Vagina (tissue), 2 donors: ENCODE measurements at regions not wholly inside any gene's neighbourhood (a gene's known extent, or its start where the extent isn't known, plus 50 kb on each side); places are given as distances from the start of the nearest gene placed in this dataset.

Source experiments
- DNase-seq, 2 donors: peaks; one replicate each; pipeline ENCODE4 v3.0.0-alpha.2; 2017; ENCODE audit errors: extremely low spot score in 2 of 2
- H3K27ac ChIP-seq: fragments of 200-600 bp; sonication (generic); one replicate; pipeline ENCODE4 v1.5.1; 2019
- H3K27me3 ChIP-seq: fragments of 200-600 bp; sonication (generic); one replicate; pipeline ENCODE4 v1.5.1; 2019
- H3K36me3 ChIP-seq, 2 donors: fragments of 200-600 bp; sonication (generic); one replicate each; pipeline ENCODE4 v1.5.1; 2017 to 2019
- H3K4me1 ChIP-seq: fragments of 200-600 bp; sonication (generic); one replicate; pipeline ENCODE4 v1.5.1; 2019
- H3K4me3 ChIP-seq, 2 donors: fragments of 200-600 bp; sonication (generic); 1 replicate in 1 of 2; 2 replicates in 1 of 2; pipeline ENCODE4 v1.5.1; 2016 to 2019
- H3K9me3 ChIP-seq: fragments of 200-600 bp; sonication (generic); one replicate; pipeline ENCODE4 v1.5.1; 2019
- POLR2A ChIP-seq, 2 donors: fragments of 450-650 bp; IDR thresholded peaks; one replicate each; pipeline ENCODE4 v1.6.1; 2017; ENCODE audit warnings: antibody characterized with exemption in 2 of 2, mild to moderate bottlenecking in 2 of 2, moderate library complexity in 2 of 2
- POLR2AphosphoS5 ChIP-seq, 2 donors: sonication (generic); formaldehyde crosslinking; IDR thresholded peaks; one replicate each; pipeline ENCODE4 v1.9.0; 2017; ENCODE audit warnings: antibody characterized with exemption in 2 of 2, mild to moderate bottlenecking in 2 of 2, low read depth in 1 of 2; ENCODE audit not compliant: insufficient read depth in 1 of 2
- intact Hi-C: fragments of 100-400 bp; cut with DNase I; formaldehyde crosslinking; loops from one replicate; pipeline ENCODE4 v1.15.1; 2023
- TF ChIP-seq, protein P1 (sequence below), 3 experiments: fragments of 450-650 bp in 2 of 3; fragments of 200-600 bp in 1 of 3; sonication (generic) in 1 of 3; IDR thresholded peaks; one replicate each; pipeline ENCODE4 v1.5.1; 2017 to 2019; ENCODE audit warnings: antibody characterized with exemption in 3 of 3, mild to moderate bottlenecking in 2 of 3, moderate library complexity in 2 of 3

DNA sequence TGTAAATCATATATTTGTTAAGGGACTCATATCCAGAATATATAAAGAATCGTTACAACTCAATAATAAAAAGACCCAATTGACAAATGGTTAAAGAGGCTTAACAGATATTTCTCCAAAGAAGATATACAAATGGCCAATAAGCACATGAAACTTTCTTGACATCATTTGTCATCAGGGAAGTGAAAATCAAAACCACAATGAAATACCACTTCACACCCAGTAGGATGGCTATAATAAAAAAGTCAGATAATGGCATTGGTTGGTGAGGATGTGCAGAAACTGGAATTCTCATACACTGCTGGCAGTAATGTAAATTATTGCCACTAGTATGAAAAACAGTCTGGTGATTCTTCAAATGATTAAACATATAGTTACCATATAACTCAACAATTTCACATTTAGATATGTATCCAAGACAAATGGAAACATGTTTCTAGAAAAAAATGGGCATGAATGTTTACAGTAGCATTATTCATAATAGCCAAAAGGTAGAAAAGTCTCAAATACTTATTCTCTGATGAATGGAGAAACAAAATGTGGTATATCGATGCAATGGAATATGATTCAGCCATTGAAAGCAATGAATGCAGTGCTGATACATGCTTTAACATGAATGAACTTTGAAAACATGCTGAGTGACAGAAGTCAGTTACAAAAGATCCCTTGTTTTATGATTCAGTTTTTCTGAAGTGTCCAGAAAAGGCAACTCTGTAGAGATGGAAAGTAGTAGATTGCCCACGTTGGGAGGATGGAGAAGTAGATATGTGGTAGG lies 304.6 kb upstream of the ZEB2 start:
- no peak overlapping the region for H3K4me3 ChIP-seq
- no peaks in the 10 kb centered on the region for H3K36me3 ChIP-seq
- no peak overlapping the region for H3K27ac ChIP-seq
- TF ChIP-seq, protein P1, sequence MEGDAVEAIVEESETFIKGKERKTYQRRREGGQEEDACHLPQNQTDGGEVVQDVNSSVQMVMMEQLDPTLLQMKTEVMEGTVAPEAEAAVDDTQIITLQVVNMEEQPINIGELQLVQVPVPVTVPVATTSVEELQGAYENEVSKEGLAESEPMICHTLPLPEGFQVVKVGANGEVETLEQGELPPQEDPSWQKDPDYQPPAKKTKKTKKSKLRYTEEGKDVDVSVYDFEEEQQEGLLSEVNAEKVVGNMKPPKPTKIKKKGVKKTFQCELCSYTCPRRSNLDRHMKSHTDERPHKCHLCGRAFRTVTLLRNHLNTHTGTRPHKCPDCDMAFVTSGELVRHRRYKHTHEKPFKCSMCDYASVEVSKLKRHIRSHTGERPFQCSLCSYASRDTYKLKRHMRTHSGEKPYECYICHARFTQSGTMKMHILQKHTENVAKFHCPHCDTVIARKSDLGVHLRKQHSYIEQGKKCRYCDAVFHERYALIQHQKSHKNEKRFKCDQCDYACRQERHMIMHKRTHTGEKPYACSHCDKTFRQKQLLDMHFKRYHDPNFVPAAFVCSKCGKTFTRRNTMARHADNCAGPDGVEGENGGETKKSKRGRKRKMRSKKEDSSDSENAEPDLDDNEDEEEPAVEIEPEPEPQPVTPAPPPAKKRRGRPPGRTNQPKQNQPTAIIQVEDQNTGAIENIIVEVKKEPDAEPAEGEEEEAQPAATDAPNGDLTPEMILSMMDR (IDR thresholded peaks at IDR 0.05) = no peak
- TF ChIP-seq POLR2AphosphoS5 (IDR thresholded peaks at IDR 0.05; ENCODE audit: insufficient read depth in 1 of 2, low read depth in 1 of 2) (no peak), POLR2A (IDR thresholded peaks at IDR 0.05) (no peak)
- no peaks in the 10 kb centered on the region for H3K27me3 ChIP-seq
- no peaks in the 10 kb centered on the region for H3K4me1 ChIP-seq
- intact Hi-C loops = no loop called here
- DNase-seq = no peak
- no peaks in the 10 kb centered on the region for H3K9me3 ChIP-seq

DNA sequence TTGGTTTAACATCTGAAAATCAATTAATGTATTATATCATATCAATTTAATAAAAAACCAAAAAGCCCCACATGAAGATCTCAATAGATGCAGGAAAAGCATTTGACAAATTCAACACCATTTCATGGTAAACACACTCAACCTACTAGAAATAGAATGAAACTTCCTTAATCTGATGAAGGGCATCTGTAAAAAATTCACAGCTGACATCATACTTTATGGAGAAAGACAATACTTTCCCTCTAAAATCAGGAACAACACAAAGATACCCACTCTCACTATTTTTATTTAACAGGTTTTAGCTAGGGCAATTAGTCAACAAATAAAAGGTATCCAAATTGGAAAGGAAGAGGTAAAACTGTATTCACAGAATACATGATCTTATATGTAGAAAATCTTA lies 303.0 kb upstream of the ZEB2 start:
- Histone ChIP-seq H3K4me1 (no peaks in the 10 kb centered on the region), H3K27me3 (no peaks in the 10 kb centered on the region), H3K36me3 (no peaks in the 10 kb centered on the region), H3K27ac (no peak overlapping the region), H3K9me3 (no peaks in the 10 kb centered on the region), H3K4me3 (no peak overlapping the region)
- TF ChIP-seq POLR2A (IDR thresholded peaks at IDR 0.05) (no peak), POLR2AphosphoS5 (IDR thresholded peaks at IDR 0.05; ENCODE audit: insufficient read depth in 1 of 2, low read depth in 1 of 2) (no peak)
- TF ChIP-seq, protein P1 (IDR thresholded peaks at IDR 0.05) = no peak
- intact Hi-C loops = no loop called here
- no peak for DNase-seq

DNA sequence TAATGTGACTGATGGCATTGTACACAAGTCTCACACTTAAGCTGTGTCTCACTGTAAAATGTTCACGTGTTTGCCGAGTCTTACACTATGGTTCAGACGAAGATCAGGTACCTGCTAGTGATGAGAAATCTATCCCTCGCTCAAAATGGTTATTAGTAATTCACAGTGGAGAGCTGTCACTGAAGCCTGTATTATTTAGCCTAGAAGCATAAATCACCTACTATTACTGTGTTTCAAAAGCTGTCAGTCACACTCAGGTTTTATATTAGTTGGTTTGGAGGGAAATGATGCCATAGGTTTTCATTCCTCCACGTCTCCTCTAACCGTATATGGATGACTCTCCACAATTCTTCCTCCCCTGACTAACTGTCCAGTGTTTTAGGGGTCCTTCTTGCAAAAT lies 292.4 kb upstream of the ZEB2 start:
- TF ChIP-seq, protein P1 (IDR thresholded peaks at IDR 0.05) = no peak
- TF ChIP-seq POLR2AphosphoS5 (IDR thresholded peaks at IDR 0.05; ENCODE audit: insufficient read depth in 1 of 2, low read depth in 1 of 2) = no peak
- no peak for TF ChIP-seq POLR2A (IDR thresholded peaks at IDR 0.05)
- DNase-seq = no peak
- Histone ChIP-seq H3K36me3 (no peaks in the 10 kb centered on the region), H3K4me1 (no peaks in the 10 kb centered on the region), H3K27me3 (no peaks in the 10 kb centered on the region), H3K4me3 (no peak overlapping the region), H3K27ac (no peak overlapping the region), H3K9me3 (no peaks in the 10 kb centered on the region)
- intact Hi-C loops = no loop called here

DNA sequence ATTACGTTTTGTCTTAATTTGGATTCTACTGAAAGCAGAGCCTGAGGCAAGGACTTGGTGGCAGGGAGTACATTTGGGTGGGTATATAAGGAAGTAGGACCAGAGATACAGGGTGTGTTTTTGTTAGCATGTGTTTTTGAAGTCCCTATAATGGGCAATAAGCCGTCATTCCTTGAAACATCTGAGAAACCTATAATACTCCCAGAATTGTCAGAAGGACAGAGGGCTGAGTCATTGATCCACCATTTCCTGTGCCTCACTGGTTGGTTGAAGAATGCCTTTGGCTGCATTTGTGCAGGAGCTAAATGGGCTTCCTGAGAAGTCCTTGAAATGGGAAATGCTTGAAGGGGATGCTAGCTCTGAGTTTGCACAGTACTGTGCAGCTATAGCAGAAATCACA lies 281.8 kb upstream of the ZEB2 start:
- intact Hi-C loops = no loop called here
- TF ChIP-seq POLR2A (IDR thresholded peaks at IDR 0.05) (no peak), POLR2AphosphoS5 (IDR thresholded peaks at IDR 0.05; ENCODE audit: insufficient read depth in 1 of 2, low read depth in 1 of 2) (no peak)
- TF ChIP-seq, protein P1 (IDR thresholded peaks at IDR 0.05) = no peak
- H3K4me3 ChIP-seq = no peak overlapping the region
- no peaks in the 10 kb centered on the region for H3K27me3 ChIP-seq
- H3K36me3 ChIP-seq = no peaks in the 10 kb centered on the region
- no peak overlapping the region for H3K27ac ChIP-seq
- H3K4me1 ChIP-seq = no peaks in the 10 kb centered on the region
- no peaks in the 10 kb centered on the region for H3K9me3 ChIP-seq
- DNase-seq = no peak

DNA sequence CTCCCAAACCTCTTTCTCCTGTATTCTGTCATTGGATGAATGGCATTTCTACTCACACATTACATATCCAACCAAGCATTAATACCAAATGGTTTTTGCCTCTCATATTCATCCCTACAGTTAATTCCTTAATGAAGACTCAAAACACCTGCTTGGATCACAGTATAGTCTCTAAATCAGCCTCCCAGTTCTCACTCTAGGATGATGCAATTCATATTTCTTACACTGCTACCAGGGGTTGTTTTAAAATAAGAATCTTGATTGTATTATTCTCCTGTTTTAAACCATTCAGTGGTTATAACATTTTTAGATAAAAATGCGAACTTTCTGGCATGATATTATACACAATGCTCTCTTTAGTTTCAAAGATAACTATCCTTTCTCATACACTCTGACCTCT lies 281.4 kb upstream of the ZEB2 start:
- H3K4me1 ChIP-seq = peaks cover 2% of the 10 kb centered on the region
- H3K9me3 ChIP-seq = no peaks in the 10 kb centered on the region
- no peaks in the 10 kb centered on the region for H3K27me3 ChIP-seq
- intact Hi-C loops = no loop called here
- H3K4me3 ChIP-seq = no peak overlapping the region
- TF ChIP-seq, protein P1 (IDR thresholded peaks at IDR 0.05) = no peak
- no peak for TF ChIP-seq POLR2AphosphoS5 (IDR thresholded peaks at IDR 0.05; ENCODE audit: insufficient read depth in 1 of 2, low read depth in 1 of 2)
- no peak for TF ChIP-seq POLR2A (IDR thresholded peaks at IDR 0.05)
- no peak overlapping the region for H3K27ac ChIP-seq
- DNase-seq = no peak
- no peaks in the 10 kb centered on the region for H3K36me3 ChIP-seq
